Trophoblast cell (in vitro differentiated cells and primary cell): ENCODE measurements at regions not wholly inside any gene's neighbourhood (a gene's known extent, or its start where the extent isn't known, plus 50 kb on each side); places are given as distances from the start of the nearest gene placed in this dataset.
A peak's percentile ranks its signal among the peaks of the same experiment; 100 is the strongest.

Experiments used
- DNase-seq, 2 donors: peaks; one replicate each; pipeline ENCODE4 v3.0.0-alpha.2; 2016
- H2AFZ ChIP-seq: 2 replicates; pipeline ENCODE4 v1.6.1; 2013; ENCODE audit warnings: low read length, moderate library complexity, mild to moderate bottlenecking; ENCODE audit not compliant: insufficient read depth, poor library complexity
- H2AK5ac ChIP-seq: 2 replicates; pipeline ENCODE4 v1.6.1; 2013; ENCODE audit warnings: mild to moderate bottlenecking, low read length
- H2BK120ac ChIP-seq: 2 replicates; pipeline ENCODE4 v1.6.1; 2013; ENCODE audit warnings: low read length, mild to moderate bottlenecking, moderate library complexity; ENCODE audit not compliant: insufficient read depth, poor library complexity
- H2BK12ac ChIP-seq: 2 replicates; pipeline ENCODE4 v1.6.1; 2013; ENCODE audit warnings: mild to moderate bottlenecking, low read length, moderate library complexity
- H2BK5ac ChIP-seq: 2 replicates; pipeline ENCODE4 v1.6.1; 2013; ENCODE audit warnings: low read length, low read depth, moderate library complexity, mild to moderate bottlenecking; ENCODE audit not compliant: poor library complexity
- H3K14ac ChIP-seq: 2 replicates; pipeline ENCODE4 v1.6.1; 2013; ENCODE audit warnings: mild to moderate bottlenecking, low read length
- H3K18ac ChIP-seq: 2 replicates; pipeline ENCODE4 v1.6.1; 2013; ENCODE audit warnings: mild to moderate bottlenecking, low read length
- H3K23ac ChIP-seq: 2 replicates; pipeline ENCODE4 v1.6.1; 2013; ENCODE audit warnings: low read length
- H3K27ac ChIP-seq: 2 replicates; pipeline ENCODE4 v1.5.1; 2013; ENCODE audit warnings: low read depth, mild to moderate bottlenecking, inconsistent platforms, low read length, moderate library complexity
- H3K27me3 ChIP-seq: 2 replicates; pipeline ENCODE4 v1.6.1; 2013; ENCODE audit warnings: inconsistent platforms, mild to moderate bottlenecking, low read length, moderate library complexity; ENCODE audit not compliant: insufficient read depth
- H3K36me3 ChIP-seq, 2 experiments: 1 replicate in 1 of 2; 2 replicates in 1 of 2; pipeline ENCODE4 v1.6.1; 2013; ENCODE audit warnings: low read length in 2 of 2, mild to moderate bottlenecking in 2 of 2, moderate library complexity in 1 of 2; ENCODE audit not compliant: insufficient read depth in 2 of 2, control insufficient read depth in 1 of 2
- H3K4ac ChIP-seq: 2 replicates; pipeline ENCODE4 v1.6.1; 2013; ENCODE audit warnings: low read depth, mild to moderate bottlenecking, low read length, moderate library complexity
- H3K4me1 ChIP-seq, 2 experiments: 1 replicate in 1 of 2; 2 replicates in 1 of 2; pipeline ENCODE4 v1.6.1; 2013; ENCODE audit warnings: low read length in 2 of 2, mild to moderate bottlenecking in 2 of 2, moderate library complexity in 1 of 2; ENCODE audit not compliant: insufficient read depth in 2 of 2, control insufficient read depth in 1 of 2
- H3K4me2 ChIP-seq: 2 replicates; pipeline ENCODE4 v1.6.1; 2013; ENCODE audit warnings: inconsistent platforms, mild to moderate bottlenecking, low read length, moderate library complexity
- H3K4me3 ChIP-seq: 2 replicates; pipeline ENCODE4 v1.5.1; 2013; ENCODE audit warnings: mild to moderate bottlenecking, low read depth, low read length, inconsistent platforms
- H3K79me1 ChIP-seq: one replicate; pipeline ENCODE4 v1.6.1; 2013; ENCODE audit warnings: low read length
- H3K79me2 ChIP-seq: 2 replicates; pipeline ENCODE4 v1.6.1; 2013; ENCODE audit warnings: low read length, mild to moderate bottlenecking; ENCODE audit not compliant: control insufficient read depth, insufficient read depth, poor library complexity
- H3K9ac ChIP-seq: 2 replicates; pipeline ENCODE4 v1.6.1; 2013; ENCODE audit warnings: mild to moderate bottlenecking, low read length
- H3K9me3 ChIP-seq: 2 replicates; pipeline ENCODE4 v1.6.1; 2013; ENCODE audit warnings: low read depth, mild to moderate bottlenecking, control low read depth, inconsistent platforms, low read length; ENCODE audit not compliant: insufficient read depth
- H4K12ac ChIP-seq: 2 replicates; pipeline ENCODE4 v1.6.1; 2013; ENCODE audit warnings: low read depth, mild to moderate bottlenecking, low read length, moderate library complexity
- H4K8ac ChIP-seq: 2 replicates; pipeline ENCODE4 v1.6.1; 2013; ENCODE audit warnings: low read depth, mild to moderate bottlenecking, low read length, moderate library complexity
- H4K91ac ChIP-seq: one replicate; pipeline ENCODE4 v1.6.1; 2013; ENCODE audit warnings: low read depth, mild to moderate bottlenecking, low read length, moderate library complexity
- WGBS: extraction: QIAGEN DNeasy Blood & Tissue Kit; methylation state at CpG from one replicate; pipeline ENCODE4 v1.1.7; 2013; ENCODE audit warnings: missing lambda C conversion rate; ENCODE audit not compliant: insufficient read length, insufficient coverage; ENCODE audit errors: extremely low coverage; 5-methylcytosine and 5-hydroxymethylcytosine counted together

DNA sequence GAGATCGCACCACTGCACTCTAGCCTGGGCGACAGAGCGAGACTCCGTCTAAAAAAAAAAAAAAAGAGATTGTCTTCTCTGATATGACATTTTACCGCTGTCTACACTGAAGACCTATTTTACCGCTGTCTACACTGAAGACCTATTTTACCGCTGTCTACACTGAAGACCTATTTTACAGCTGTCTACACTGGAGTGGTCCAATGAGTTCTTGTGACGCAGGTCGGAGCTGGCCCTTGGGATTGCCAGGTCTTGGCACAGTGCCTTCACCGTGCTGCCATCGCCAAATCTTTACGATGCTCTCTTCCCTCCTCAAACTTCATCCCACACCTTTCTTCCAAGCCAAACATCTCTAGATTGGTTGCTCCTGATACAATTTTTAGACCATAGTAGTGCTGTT, 183.1 kb upstream of the FAT1 start:
- H2BK5ac ChIP-seq = no peak overlapping the region
- H3K79me1 ChIP-seq = no peaks in the 10 kb centered on the region
- no peak overlapping the region for H3K27ac ChIP-seq
- H3K4me3 ChIP-seq = no peak overlapping the region
- H4K12ac ChIP-seq = no peak overlapping the region
- H3K27me3 ChIP-seq = no peaks in the 10 kb centered on the region
- H3K36me3 ChIP-seq = no peaks in the 10 kb centered on the region
- no peaks in the 10 kb centered on the region for H3K79me2 ChIP-seq
- H3K18ac ChIP-seq = no peak overlapping the region
- H2BK12ac ChIP-seq = no peak overlapping the region
- H4K8ac ChIP-seq = no peak overlapping the region
- no peak for DNase-seq
- no peaks in the 10 kb centered on the region for H3K9me3 ChIP-seq
- no peak overlapping the region for H3K4me2 ChIP-seq
- no peak overlapping the region for H3K9ac ChIP-seq
- no peaks in the 10 kb centered on the region for H3K4me1 ChIP-seq
- H2AK5ac ChIP-seq = no peak overlapping the region
- no peak overlapping the region for H2BK120ac ChIP-seq
- H3K14ac ChIP-seq = no peak overlapping the region
- WGBS = no CpG with 5 or more reads among the region's 12 CpGs
- no peak overlapping the region for H2AFZ ChIP-seq
- no peak overlapping the region for H4K91ac ChIP-seq
- H3K4ac ChIP-seq = no peak overlapping the region
- no peak overlapping the region for H3K23ac ChIP-seq

DNA sequence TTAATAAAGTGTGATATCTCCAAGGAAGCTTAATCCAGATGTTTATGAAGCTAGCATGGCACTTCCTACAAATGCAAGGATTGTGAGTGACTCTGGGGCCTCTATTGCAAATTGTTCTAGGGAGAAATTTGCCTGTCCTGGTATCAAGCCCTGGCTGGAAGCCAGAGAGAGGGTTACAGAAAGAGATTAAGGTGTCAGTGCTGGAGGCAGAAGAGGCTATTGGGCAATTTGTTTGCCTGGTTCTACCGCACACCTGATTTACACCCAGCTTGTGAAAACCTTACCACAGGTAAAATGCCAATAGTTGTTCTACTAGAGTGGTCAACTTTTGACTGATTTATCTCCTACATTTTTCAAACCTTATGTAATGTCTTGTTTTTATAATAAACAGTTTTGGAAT, 186.7 kb upstream of the FAT1 start:
- Histone ChIP-seq H2BK120ac (no peak overlapping the region), H2AK5ac (no peak overlapping the region), H3K4me1 (no peaks in the 10 kb centered on the region), H2AFZ (no peak overlapping the region), H3K79me2 (no peaks in the 10 kb centered on the region), H3K36me3 (no peaks in the 10 kb centered on the region), H3K18ac (no peak overlapping the region), H4K12ac (no peak overlapping the region), H3K9ac (no peak overlapping the region), H3K23ac (no peak overlapping the region), H4K8ac (no peak overlapping the region), H2BK12ac (no peak overlapping the region), H3K14ac (no peak overlapping the region), H3K27me3 (no peaks in the 10 kb centered on the region), H2BK5ac (no peak overlapping the region), H3K4ac (no peak overlapping the region), H3K4me3 (no peak overlapping the region), H4K91ac (no peak overlapping the region), H3K4me2 (no peak overlapping the region), H3K9me3 (no peaks in the 10 kb centered on the region), H3K27ac (no peak overlapping the region), H3K79me1 (no peaks in the 10 kb centered on the region)
- WGBS = no CpG with 5 or more reads among the region's 1 CpG
- DNase-seq = no peak

DNA sequence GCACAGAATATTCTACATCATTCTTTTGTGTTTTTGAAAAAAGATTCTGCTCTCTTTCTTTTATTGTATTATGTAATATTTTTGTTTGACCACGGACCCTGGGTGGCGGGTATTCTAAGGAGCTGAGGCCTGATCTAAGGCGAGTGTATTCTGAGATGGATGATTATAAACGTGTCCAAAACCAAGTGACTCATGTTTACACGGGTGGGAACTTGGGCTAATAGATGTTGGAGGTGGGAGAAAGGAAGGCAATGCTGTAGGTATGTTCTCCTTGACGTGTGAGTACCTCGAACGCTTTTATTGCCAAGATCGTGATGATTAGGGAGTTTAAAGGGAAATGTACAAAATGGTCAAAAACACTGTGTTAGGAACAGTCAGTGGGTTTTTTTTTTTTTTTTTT, 188.9 kb upstream of the FAT1 start:
- Histone ChIP-seq H2BK12ac (no peak overlapping the region), H2AK5ac (no peak overlapping the region), H4K91ac (no peak overlapping the region), H3K18ac (no peak overlapping the region), H2AFZ (no peak overlapping the region), H3K4me1 (no peaks in the 10 kb centered on the region), H3K9ac (no peak overlapping the region), H3K36me3 (no peaks in the 10 kb centered on the region), H4K8ac (no peak overlapping the region), H2BK5ac (no peak overlapping the region), H2BK120ac (no peak overlapping the region), H3K4me2 (no peak overlapping the region), H3K79me1 (no peaks in the 10 kb centered on the region), H3K4me3 (no peak overlapping the region), H3K14ac (no peak overlapping the region), H3K4ac (no peak overlapping the region), H3K27me3 (no peaks in the 10 kb centered on the region), H4K12ac (no peak overlapping the region), H3K79me2 (no peaks in the 10 kb centered on the region), H3K9me3 (no peaks in the 10 kb centered on the region), H3K27ac (no peak overlapping the region), H3K23ac (no peak overlapping the region)
- no CpG with 5 or more reads among the region's 9 CpGs for WGBS
- no peak for DNase-seq

DNA sequence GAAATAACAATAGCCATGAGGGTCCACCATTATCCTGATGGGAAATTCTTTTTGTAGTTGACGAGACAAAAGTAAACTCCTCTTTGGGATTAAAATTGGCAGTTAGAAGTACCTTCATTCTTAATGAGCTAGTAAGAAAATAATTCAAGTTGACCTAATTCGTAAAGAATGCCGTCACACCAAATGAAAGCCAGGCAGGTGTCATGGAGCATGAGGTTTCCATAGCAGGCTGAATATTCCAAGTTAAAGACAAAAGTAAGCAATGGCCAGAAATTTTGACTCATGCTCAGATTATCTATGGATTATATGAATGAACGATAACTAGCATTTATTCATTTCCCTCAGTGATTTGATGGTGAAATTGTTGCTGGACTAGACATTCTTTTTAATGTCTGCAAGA, 192.2 kb upstream of the FAT1 start:
- H3K4me2 ChIP-seq = no peak overlapping the region
- H3K14ac ChIP-seq = no peak overlapping the region
- H3K4ac ChIP-seq = no peak overlapping the region
- H2BK5ac ChIP-seq = no peak overlapping the region
- no peak overlapping the region for H3K9ac ChIP-seq
- no peak overlapping the region for H4K12ac ChIP-seq
- no peak overlapping the region for H3K27ac ChIP-seq
- no peaks in the 10 kb centered on the region for H3K79me2 ChIP-seq
- no peak overlapping the region for H2AK5ac ChIP-seq
- H3K36me3 ChIP-seq = no peaks in the 10 kb centered on the region
- no peak overlapping the region for H2BK120ac ChIP-seq
- no CpG with 5 or more reads among the region's 4 CpGs for WGBS
- H3K9me3 ChIP-seq = no peaks in the 10 kb centered on the region
- no peaks in the 10 kb centered on the region for H3K27me3 ChIP-seq
- no peak overlapping the region for H4K91ac ChIP-seq
- no peak overlapping the region for H3K18ac ChIP-seq
- no peaks in the 10 kb centered on the region for H3K4me1 ChIP-seq
- DNase-seq = peak; percentile 62 to 89
- H4K8ac ChIP-seq = no peak overlapping the region
- H3K23ac ChIP-seq = no peak overlapping the region
- no peak overlapping the region for H3K4me3 ChIP-seq
- no peaks in the 10 kb centered on the region for H3K79me1 ChIP-seq
- H2AFZ ChIP-seq = no peak overlapping the region
- H2BK12ac ChIP-seq = no peak overlapping the region

DNA sequence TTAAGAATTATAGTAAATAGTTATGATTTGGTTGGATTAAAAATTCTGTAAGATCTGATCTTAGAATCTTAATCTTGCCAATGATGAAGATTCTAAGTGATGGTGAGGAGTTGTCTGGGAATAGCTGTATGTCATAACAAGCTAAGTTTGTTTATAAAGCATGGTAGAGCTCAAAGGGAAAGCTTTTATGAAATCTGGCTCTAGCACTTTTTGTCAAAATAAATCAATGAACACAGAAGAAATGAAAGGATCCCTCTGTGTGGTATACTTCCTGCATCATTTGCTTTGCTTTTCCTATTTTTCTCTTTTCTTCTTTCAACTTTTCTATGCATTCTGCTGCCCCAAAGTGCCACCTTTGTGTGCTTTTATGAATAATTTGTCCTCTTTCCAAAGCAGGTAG, 193.5 kb upstream of the FAT1 start:
- no peaks in the 10 kb centered on the region for H3K36me3 ChIP-seq
- no peaks in the 10 kb centered on the region for H3K79me2 ChIP-seq
- no peak overlapping the region for H2BK5ac ChIP-seq
- H3K23ac ChIP-seq = no peak overlapping the region
- no peak overlapping the region for H2BK12ac ChIP-seq
- no peak overlapping the region for H3K4ac ChIP-seq
- no peaks in the 10 kb centered on the region for H3K4me1 ChIP-seq
- peaks cover 2% of the 10 kb centered on the region for H3K79me1 ChIP-seq
- no peak overlapping the region for H3K9ac ChIP-seq
- DNase-seq = no peak
- H4K91ac ChIP-seq = no peak overlapping the region
- no peak overlapping the region for H4K8ac ChIP-seq
- no peak overlapping the region for H3K27ac ChIP-seq
- no peak overlapping the region for H2AK5ac ChIP-seq
- H3K18ac ChIP-seq = no peak overlapping the region
- no peak overlapping the region for H3K4me2 ChIP-seq
- H2BK120ac ChIP-seq = no peak overlapping the region
- no peak overlapping the region for H3K14ac ChIP-seq
- no peaks in the 10 kb centered on the region for H3K9me3 ChIP-seq
- no peak overlapping the region for H2AFZ ChIP-seq
- H3K4me3 ChIP-seq = no peak overlapping the region
- H4K12ac ChIP-seq = no peak overlapping the region
- no peaks in the 10 kb centered on the region for H3K27me3 ChIP-seq
